HL-60 (cell line): ENCODE measurements at regions not wholly inside any gene's neighbourhood (a gene's known extent, or its start where the extent isn't known, plus 50 kb on each side); places are given as distances from the start of the nearest gene placed in this dataset.

ENCODE experiments used
- DNase-seq, 2 experiments: peaks; one replicate each; pipeline ENCODE4 v3.0.0-alpha.2; 2010 to 2020; ENCODE audit warnings: low read depth in 1 of 2, low spot score in 1 of 2
- H3K27ac ChIP-seq: fragments of 250-450 bp; sonication (Bioruptor Pico); replicated peaks from 2 replicates; pipeline ENCODE4 v1.5.1; 2020; ENCODE audit warnings: mild to moderate bottlenecking, moderate library complexity
- H3K27me3 ChIP-seq: fragments of 250-450 bp; sonication (Bioruptor Pico); 2 replicates; pipeline ENCODE4 v1.5.1; 2021; ENCODE audit warnings: mild to moderate bottlenecking, moderate library complexity; ENCODE audit not compliant: insufficient read depth, poor library complexity, severe bottlenecking
- H3K4me3 ChIP-seq: replicated peaks from 2 replicates; pipeline ENCODE4 v1.5.1; 2011; ENCODE audit warnings: mild to moderate bottlenecking, control low read depth, low read length; ENCODE audit not compliant: insufficient read depth
- GABPA ChIP-seq: IDR thresholded peaks from 2 replicates; pipeline ENCODE4 v1.6.1; 2012; ENCODE audit warnings: low read depth
- POLR2AphosphoS5 ChIP-seq: IDR thresholded peaks from 2 replicates; pipeline ENCODE4 v1.6.1; 2012; ENCODE audit warnings: low read depth
- REST ChIP-seq: IDR thresholded peaks from 2 replicates; pipeline ENCODE4 v1.6.1; 2012; ENCODE audit warnings: low read depth; ENCODE audit not compliant: insufficient replicate concordance
- SPI1 ChIP-seq: IDR thresholded peaks from 2 replicates; pipeline ENCODE4 v1.6.1; 2012; ENCODE audit warnings: low read depth, mild to moderate bottlenecking, borderline replicate concordance
- TF ChIP-seq, protein P1 (sequence below): IDR thresholded peaks from one replicate; pipeline ENCODE4 v1.5.1; 2011; ENCODE audit warnings: low read length, control low read depth, inconsistent platforms; ENCODE audit not compliant: insufficient read depth

GRCh38 chr7:63080406-63080805 is 918.2 kb upstream of the ZNF722 start:
- Histone ChIP-seq H3K4me3 (no peak overlapping the region), H3K27ac (no peak overlapping the region), H3K27me3 (no peaks in the 10 kb centered on the region)
- TF ChIP-seq GABPA (no peak), REST (no peak), POLR2AphosphoS5 (no peak), SPI1 (no peak)
- TF ChIP-seq, protein P1, sequence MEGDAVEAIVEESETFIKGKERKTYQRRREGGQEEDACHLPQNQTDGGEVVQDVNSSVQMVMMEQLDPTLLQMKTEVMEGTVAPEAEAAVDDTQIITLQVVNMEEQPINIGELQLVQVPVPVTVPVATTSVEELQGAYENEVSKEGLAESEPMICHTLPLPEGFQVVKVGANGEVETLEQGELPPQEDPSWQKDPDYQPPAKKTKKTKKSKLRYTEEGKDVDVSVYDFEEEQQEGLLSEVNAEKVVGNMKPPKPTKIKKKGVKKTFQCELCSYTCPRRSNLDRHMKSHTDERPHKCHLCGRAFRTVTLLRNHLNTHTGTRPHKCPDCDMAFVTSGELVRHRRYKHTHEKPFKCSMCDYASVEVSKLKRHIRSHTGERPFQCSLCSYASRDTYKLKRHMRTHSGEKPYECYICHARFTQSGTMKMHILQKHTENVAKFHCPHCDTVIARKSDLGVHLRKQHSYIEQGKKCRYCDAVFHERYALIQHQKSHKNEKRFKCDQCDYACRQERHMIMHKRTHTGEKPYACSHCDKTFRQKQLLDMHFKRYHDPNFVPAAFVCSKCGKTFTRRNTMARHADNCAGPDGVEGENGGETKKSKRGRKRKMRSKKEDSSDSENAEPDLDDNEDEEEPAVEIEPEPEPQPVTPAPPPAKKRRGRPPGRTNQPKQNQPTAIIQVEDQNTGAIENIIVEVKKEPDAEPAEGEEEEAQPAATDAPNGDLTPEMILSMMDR = no peak
- DNase-seq = no peak

DNA sequence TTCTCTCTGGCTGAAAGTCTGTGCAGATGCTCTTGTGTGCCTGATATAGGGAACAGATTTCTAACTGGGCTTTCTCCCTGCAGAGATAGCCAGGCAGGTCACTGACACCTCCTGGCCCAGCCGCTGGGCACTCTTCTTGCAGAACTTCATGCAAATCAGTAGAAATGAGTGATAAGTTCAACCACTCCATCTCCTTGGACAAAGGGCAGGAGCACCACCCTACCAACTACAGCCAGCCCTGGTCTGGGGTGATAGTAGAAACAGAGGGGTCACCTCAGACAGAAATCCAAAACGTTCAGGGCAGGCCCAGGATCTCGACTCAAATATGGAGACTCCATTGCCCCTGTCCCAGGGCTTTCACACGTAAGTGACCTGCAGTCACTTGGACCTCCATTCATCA is 917.8 kb upstream of the ZNF722 start:
- no peak overlapping the region for H3K4me3 ChIP-seq
- DNase-seq = no peak
- H3K27me3 ChIP-seq = no peaks in the 10 kb centered on the region
- H3K27ac ChIP-seq = no peak overlapping the region
- TF ChIP-seq, protein P1 = no peak
- TF ChIP-seq GABPA (no peak), POLR2AphosphoS5 (no peak), REST (no peak), SPI1 (no peak)

DNA sequence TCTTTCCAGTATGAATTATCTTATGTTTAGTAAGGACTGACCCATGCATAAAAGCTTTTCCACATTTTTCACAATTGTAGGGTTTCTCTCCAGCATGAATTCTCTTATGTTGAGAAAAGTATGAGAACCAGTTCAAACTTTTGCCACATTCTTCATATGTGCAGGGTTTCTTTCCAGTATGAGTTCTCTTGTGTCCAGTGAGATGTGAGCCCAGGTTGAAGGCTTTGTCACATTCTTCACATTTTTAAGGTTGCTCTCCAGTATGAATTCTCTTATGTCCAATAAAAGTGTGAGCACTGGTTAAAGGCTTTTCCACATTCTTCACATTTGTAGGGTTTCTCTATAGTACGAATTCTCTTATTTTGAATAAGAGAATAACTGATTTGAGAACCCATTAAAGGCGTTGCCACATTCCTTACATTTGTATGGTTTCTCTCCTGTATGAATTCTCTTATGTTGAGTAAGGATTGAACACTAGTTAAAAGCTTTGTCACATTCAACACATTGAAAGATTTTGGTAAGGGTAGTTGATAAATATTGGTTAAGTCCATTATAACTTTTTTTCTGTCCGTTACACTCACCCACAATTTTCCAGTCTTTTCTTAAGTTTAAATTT is 911.0 kb upstream of the ZNF722 start:
- Histone ChIP-seq H3K4me3 (no peak overlapping the region), H3K27ac (no peak overlapping the region), H3K27me3 (no peaks in the 10 kb centered on the region)
- no peak for TF ChIP-seq REST
- TF ChIP-seq GABPA = no peak
- TF ChIP-seq, protein P1 = no peak
- TF ChIP-seq SPI1 = no peak
- TF ChIP-seq POLR2AphosphoS5 = no peak
- DNase-seq = no peak
